Mesenchymal stem cell (in vitro differentiated cells and primary cell): ENCODE measurements at regions not wholly inside any gene's neighbourhood (a gene's known extent, or its start where the extent isn't known, plus 50 kb on each side); places are given as distances from the start of the nearest gene placed in this dataset.

Experiments
- DNase-seq: peaks from one replicate; pipeline ENCODE4 v3.0.0-alpha.2; 2013
- H2AFZ ChIP-seq: one replicate; pipeline ENCODE4 v1.6.1; 2013; ENCODE audit warnings: low read depth, mild to moderate bottlenecking, control low read depth, inconsistent platforms, low read length, moderate library complexity
- H2AK5ac ChIP-seq: 2 replicates; pipeline ENCODE4 v1.6.1; 2013; ENCODE audit warnings: low read length, moderate library complexity, mild to moderate bottlenecking, inconsistent platforms; ENCODE audit not compliant: severe bottlenecking
- H2BK120ac ChIP-seq: one replicate; pipeline ENCODE4 v1.6.1; 2013; ENCODE audit warnings: low read depth, mild to moderate bottlenecking, inconsistent platforms, low read length, moderate library complexity
- H2BK12ac ChIP-seq, 2 experiments: one replicate each; pipeline ENCODE4 v1.6.1; 2013; ENCODE audit warnings: inconsistent platforms in 2 of 2, low read length in 2 of 2, mild to moderate bottlenecking in 2 of 2, moderate library complexity in 2 of 2, control low read depth in 1 of 2
- H2BK15ac ChIP-seq: one replicate; pipeline ENCODE4 v1.6.1; 2013; ENCODE audit warnings: mild to moderate bottlenecking, low read depth, inconsistent platforms; ENCODE audit not compliant: poor library complexity, severe bottlenecking
- H2BK5ac ChIP-seq: 2 replicates; pipeline ENCODE4 v1.6.1; 2013; ENCODE audit warnings: low read depth, mild to moderate bottlenecking, low read length, control low read depth, inconsistent platforms; ENCODE audit not compliant: poor library complexity, severe bottlenecking
- H3K14ac ChIP-seq, 2 experiments: one replicate each; pipeline ENCODE4 v1.6.1; 2013; ENCODE audit warnings: inconsistent platforms in 2 of 2, low read length in 2 of 2, control low read depth in 1 of 2, mild to moderate bottlenecking in 1 of 2, moderate library complexity in 1 of 2
- H3K18ac ChIP-seq, 2 experiments: one replicate each; pipeline ENCODE4 v1.6.1; 2013; ENCODE audit warnings: inconsistent platforms in 2 of 2, low read length in 2 of 2, control low read depth in 1 of 2, low read depth in 1 of 2, mild to moderate bottlenecking in 1 of 2
- H3K23ac ChIP-seq, 2 experiments: one replicate each; pipeline ENCODE4 v1.6.1; 2013; ENCODE audit warnings: inconsistent platforms in 2 of 2, low read length in 2 of 2, mild to moderate bottlenecking in 2 of 2, moderate library complexity in 2 of 2, control low read depth in 1 of 2
- H3K27ac ChIP-seq: 2 replicates; pipeline ENCODE4 v1.5.1; 2013; ENCODE audit warnings: mild to moderate bottlenecking, moderate library complexity, low read length, control low read depth, inconsistent platforms; ENCODE audit not compliant: poor library complexity, severe bottlenecking
- H3K27me3 ChIP-seq, 2 experiments: 2 replicates each; pipeline versions ENCODE4 v1.6.1 to v1.7.0; 2013; ENCODE audit warnings: low read length in 2 of 2, mild to moderate bottlenecking in 2 of 2, moderate library complexity in 2 of 2, control low read depth in 1 of 2, inconsistent platforms in 1 of 2; ENCODE audit not compliant: control insufficient read depth in 1 of 2, insufficient read depth in 1 of 2
- H3K36me3 ChIP-seq, 2 experiments: 2 replicates each; pipeline versions ENCODE4 v1.6.1 to v1.7.0; 2013; ENCODE audit warnings: low read length in 2 of 2, control low read depth in 1 of 2, inconsistent platforms in 1 of 2, low read depth in 1 of 2, mild to moderate bottlenecking in 1 of 2; ENCODE audit not compliant: insufficient read depth in 2 of 2, control insufficient read depth in 1 of 2
- H3K4ac ChIP-seq, 2 experiments: one replicate each; pipeline ENCODE4 v1.6.1; 2013; ENCODE audit warnings: inconsistent platforms in 2 of 2, low read length in 2 of 2, mild to moderate bottlenecking in 2 of 2, moderate library complexity in 2 of 2, control low read depth in 1 of 2, low read depth in 1 of 2
- H3K4me1 ChIP-seq: 2 replicates; pipeline ENCODE4 v1.6.1; 2013; ENCODE audit warnings: low read depth, low read length, control low read depth; ENCODE audit not compliant: control insufficient read depth, insufficient read depth
- H3K4me2 ChIP-seq: 2 replicates; pipeline ENCODE4 v1.6.1; 2013; ENCODE audit warnings: low read length, mild to moderate bottlenecking, inconsistent platforms; ENCODE audit not compliant: poor library complexity, severe bottlenecking
- H3K4me3 ChIP-seq, 2 experiments: 2 replicates each; pipeline versions ENCODE4 v1.5.1 to v1.7.0; 2013; ENCODE audit warnings: low read length in 2 of 2, mild to moderate bottlenecking in 2 of 2, control low read depth in 1 of 2, low read depth in 1 of 2; ENCODE audit not compliant: insufficient read depth in 1 of 2
- H3K79me1 ChIP-seq: replicated peaks from 2 replicates; pipeline ENCODE4 v1.6.1; 2013; ENCODE audit warnings: mild to moderate bottlenecking, control low read depth, low read length, inconsistent platforms; ENCODE audit not compliant: poor library complexity, severe bottlenecking
- H3K9ac ChIP-seq: 2 replicates; pipeline ENCODE4 v1.7.0; 2013; ENCODE audit warnings: mild to moderate bottlenecking, low read length, moderate library complexity
- H3K9me3 ChIP-seq: 2 replicates; pipeline ENCODE4 v1.7.0; 2013; ENCODE audit warnings: mild to moderate bottlenecking, low read length; ENCODE audit not compliant: control insufficient read depth
- H4K8ac ChIP-seq: one replicate; pipeline ENCODE4 v1.6.1; 2013; ENCODE audit warnings: inconsistent platforms, mild to moderate bottlenecking, low read length, moderate library complexity
- H4K91ac ChIP-seq: one replicate; pipeline ENCODE4 v1.6.1; 2013; ENCODE audit warnings: mild to moderate bottlenecking, low read length, inconsistent platforms
- WGBS: methylation state at CpG from one replicate; pipeline ENCODE4 v1.1.7; 2013; ENCODE audit warnings: mixed read lengths; 5-methylcytosine and 5-hydroxymethylcytosine counted together

DNA sequence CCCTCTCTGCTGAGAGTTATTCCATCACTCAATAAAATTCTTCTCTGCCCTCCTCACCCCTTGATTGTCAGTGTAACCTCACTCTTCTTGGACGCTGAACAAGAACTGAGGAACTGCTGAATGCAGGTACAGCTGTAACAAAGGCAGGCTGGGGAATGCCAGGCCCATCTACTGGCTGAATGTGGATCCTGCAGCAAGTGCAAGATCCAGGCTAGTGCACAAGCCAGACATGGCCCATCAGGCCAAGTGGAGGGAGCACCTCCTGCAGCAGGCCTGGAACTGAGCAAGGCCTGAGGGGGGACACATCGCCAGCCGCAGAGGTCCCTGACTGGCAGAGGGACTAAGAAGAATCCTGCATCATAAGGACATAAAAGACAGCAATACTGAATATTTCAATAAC, 411.8 kb upstream of the PCDH10 start:
- Histone ChIP-seq H2BK15ac (no peak overlapping the region), H4K8ac (no peak overlapping the region), H3K79me1 (no peaks in the 10 kb centered on the region), H3K14ac (peak overlapping the region in 1 of 2 experiments; percentile 75), H3K4me1 (no peaks in the 10 kb centered on the region), H2BK5ac (no peak overlapping the region), H3K18ac (peak overlapping the region in 1 of 2 experiments; percentile 8), H3K9ac (no peak overlapping the region), H2BK120ac (no peak overlapping the region), H3K27me3 (no peaks in the 10 kb centered on the region), H3K9me3 (no peaks in the 10 kb centered on the region), H2BK12ac (no peak overlapping the region), H3K4me2 (no peak overlapping the region), H3K23ac (no peak overlapping the region), H2AFZ (peak overlapping the region; percentile 51), H3K27ac (no peak overlapping the region), H2AK5ac (no peak overlapping the region), H3K4ac (no peak overlapping the region), H3K36me3 (no peaks in the 10 kb centered on the region), H3K4me3 (no peak overlapping the region), H4K91ac (no peak overlapping the region)
- DNase-seq = no peak
- WGBS = 70% methylated on average over 1 of the region's 3 CpGs

DNA sequence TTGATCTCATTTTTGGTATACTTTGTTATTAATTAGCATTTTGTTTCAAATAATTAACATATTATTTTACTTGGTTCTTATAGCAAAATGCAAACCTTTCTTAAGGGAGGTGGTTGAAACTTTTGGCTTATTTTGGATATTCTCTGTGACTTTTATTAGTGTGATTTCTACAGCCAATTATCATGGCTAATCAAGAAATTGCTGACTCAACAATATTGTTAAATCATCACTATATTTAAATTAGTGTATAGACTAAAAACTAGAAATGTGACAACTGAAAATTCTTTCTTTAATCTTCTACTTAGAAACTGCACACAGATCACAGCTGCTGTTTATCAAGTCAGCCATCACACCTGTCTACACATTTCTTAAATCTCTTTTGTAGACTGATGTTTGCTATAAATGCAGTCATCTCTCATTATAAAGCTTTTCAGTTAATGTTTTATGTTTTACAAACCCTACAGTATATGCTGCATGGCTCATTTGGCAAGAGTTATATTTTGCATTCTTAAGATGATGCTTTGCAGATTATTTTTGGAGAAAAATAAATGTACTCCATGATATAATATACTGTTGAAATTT, 389.8 kb upstream of the PCDH10 start:
- Histone ChIP-seq H3K4me2 (no peak overlapping the region), H3K23ac (no peak overlapping the region), H3K79me1 (no peaks in the 10 kb centered on the region), H2AFZ (no peak overlapping the region), H2BK15ac (no peak overlapping the region), H3K27ac (no peak overlapping the region), H2BK12ac (no peak overlapping the region), H3K14ac (no peak overlapping the region), H3K4me1 (no peaks in the 10 kb centered on the region), H2BK5ac (no peak overlapping the region), H3K4me3 (no peak overlapping the region), H2BK120ac (no peak overlapping the region), H3K4ac (no peak overlapping the region), H3K36me3 (no peaks in the 10 kb centered on the region), H3K9ac (no peak overlapping the region), H4K8ac (no peak overlapping the region), H3K27me3 (no peaks in the 10 kb centered on the region), H3K9me3 (no peaks in the 10 kb centered on the region), H4K91ac (no peak overlapping the region), H2AK5ac (no peak overlapping the region), H3K18ac (no peak overlapping the region)
- DNase-seq = no peak

DNA sequence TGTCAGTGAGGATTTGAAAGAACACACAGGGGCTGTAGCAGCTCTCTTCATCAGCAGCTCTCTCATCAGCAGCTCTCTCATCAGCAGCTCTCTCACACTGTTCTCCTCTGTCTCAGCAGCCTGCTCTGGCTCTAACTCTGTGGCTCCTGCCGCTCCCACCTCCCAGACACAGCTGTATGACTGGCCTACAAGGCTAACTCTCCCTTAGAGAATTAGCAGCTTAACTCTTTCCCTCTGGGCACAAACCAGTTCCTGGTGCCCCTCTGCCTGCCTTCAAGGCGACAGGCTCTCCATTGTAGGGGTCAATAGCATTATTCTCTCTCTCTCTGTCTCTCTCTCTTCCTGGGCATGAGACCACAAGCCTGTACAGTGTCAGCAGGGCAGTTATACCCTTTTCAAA, 385.6 kb upstream of the PCDH10 start:
- 89% methylated on average over 2 of the region's 2 CpGs for WGBS

GRCh38 chr4:132767901-132768300, 381.2 kb upstream of the PCDH10 start:
- H2BK12ac ChIP-seq = no peak overlapping the region
- H3K27ac ChIP-seq = no peak overlapping the region
- no peak overlapping the region for H2BK120ac ChIP-seq
- DNase-seq = no peak
- H2BK5ac ChIP-seq = no peak overlapping the region
- H3K14ac ChIP-seq = no peak overlapping the region
- H3K79me1 ChIP-seq = no peaks in the 10 kb centered on the region
- no peak overlapping the region for H3K4me3 ChIP-seq
- H2AK5ac ChIP-seq = no peak overlapping the region
- H3K23ac ChIP-seq = no peak overlapping the region
- no peak overlapping the region for H2BK15ac ChIP-seq
- H3K4me2 ChIP-seq = no peak overlapping the region
- H3K4me1 ChIP-seq = no peaks in the 10 kb centered on the region
- no peaks in the 10 kb centered on the region for H3K9me3 ChIP-seq
- no peak overlapping the region for H4K8ac ChIP-seq
- no peaks in the 10 kb centered on the region for H3K27me3 ChIP-seq
- WGBS = 80% methylated on average over 1 of the region's 1 CpG
- no peak overlapping the region for H3K9ac ChIP-seq
- H4K91ac ChIP-seq = no peak overlapping the region
- no peak overlapping the region for H3K4ac ChIP-seq
- no peak overlapping the region for H2AFZ ChIP-seq
- H3K18ac ChIP-seq = no peak overlapping the region
- H3K36me3 ChIP-seq = no peaks in the 10 kb centered on the region

More for the DNA sequence above, 385.6 kb upstream of the PCDH10 start:
- Histone ChIP-seq H4K8ac (no peak overlapping the region), H2AFZ (no peak overlapping the region), H3K4ac (no peak overlapping the region), H3K14ac (no peak overlapping the region), H3K4me1 (no peaks in the 10 kb centered on the region), H3K18ac (no peak overlapping the region), H2BK15ac (no peak overlapping the region), H3K79me1 (no peaks in the 10 kb centered on the region), H2BK12ac (no peak overlapping the region), H3K23ac (no peak overlapping the region), H4K91ac (no peak overlapping the region), H2AK5ac (no peak overlapping the region), H3K4me3 (no peak overlapping the region), H3K27me3 (no peaks in the 10 kb centered on the region), H3K4me2 (no peak overlapping the region), H3K27ac (no peak overlapping the region), H2BK120ac (no peak overlapping the region), H2BK5ac (no peak overlapping the region), H3K36me3 (no peaks in the 10 kb centered on the region), H3K9me3 (no peaks in the 10 kb centered on the region), H3K9ac (no peak overlapping the region)
- DNase-seq = no peak
